ENCODE measurements at regions not wholly inside any gene's neighbourhood (a gene's known extent, or its start where the extent isn't known, plus 50 kb on each side); places are given as distances from the start of the nearest gene placed in this dataset. TPM values are rescaled to one million over a fixed set of nuclear protein-coding genes. Genes with fewer than 3 reads are reported as not detected.

- Histone ChIP-seq H3K9ac (ENCODE audit: low read depth, low read length) (no peak overlapping the region), H3K36me3 (ENCODE audit: insufficient read depth, low read length) (no peaks in the 10 kb centered on the region), H3K27me3 (ENCODE audit: control insufficient read depth, insufficient read depth, low read length) (no peaks in the 10 kb centered on the region), H3K4me2 (ENCODE audit: low read length) (no peak overlapping the region), H3K9me3 (replicated peaks; ENCODE audit: low read length) (no peaks in the 10 kb centered on the region), H3K4me1 (ENCODE audit: control insufficient read depth, insufficient read depth, low read length) (no peaks in the 10 kb centered on the region), H3K4me3 (ENCODE audit: low read length) (no peak overlapping the region)
Measured at GRCh38 chr11:98967005-98967404, 53.7 kb upstream of the CNTN5 start.

Small RNA genes in the stretch of these regions (small RNA-seq; reads per million reads assigned to genes)
- gene AP003730.1 (not detected), gene RNA5SP346 (not detected), gene RNA5SP347 (not detected)

Measured in skeletal muscle satellite cell (primary cell).